ENCODE measurements at regions not wholly inside any gene's neighbourhood (a gene's known extent, or its start where the extent isn't known, plus 50 kb on each side); places are given as distances from the start of the nearest gene placed in this dataset.
A peak's percentile ranks its signal among the peaks of the same experiment; 100 is the strongest.

- TF ChIP-seq MAX (IDR thresholded peaks at IDR 0.05; ENCODE audit: low read depth, low read length) (no peak), CTCF (IDR thresholded peaks at IDR 0.05; ENCODE audit: low read depth, low read length) (no peak), MYC (IDR thresholded peaks at IDR 0.05; ENCODE audit: low read depth, low read length) (no peak), POLR2A (IDR thresholded peaks at IDR 0.05; ENCODE audit: extremely low read depth, insufficient read length) (no peak)
- no peak overlapping the region for H3K4me3 ChIP-seq (ENCODE audit: low read depth, low read length)
- DNase-seq (ENCODE audit: low read depth): no peak
These were observed 176.6 kb downstream of the RBFOX3 start for GRCh38 chr17:79434215-79434614.

- TF ChIP-seq POLR2A (IDR thresholded peaks at IDR 0.05; ENCODE audit: extremely low read depth, insufficient read length) (no peak), MAX (IDR thresholded peaks at IDR 0.05; ENCODE audit: low read depth, low read length) (no peak), CTCF (IDR thresholded peaks at IDR 0.05; ENCODE audit: low read depth, low read length) (no peak), MYC (IDR thresholded peaks at IDR 0.05; ENCODE audit: low read depth, low read length) (no peak)
- no peak for DNase-seq (ENCODE audit: low read depth)
- H3K4me3 ChIP-seq (ENCODE audit: low read depth, low read length): no peak overlapping the region
These were observed 177.5 kb downstream of the RBFOX3 start for GRCh38 chr17:79433379-79433778.

- no peak for TF ChIP-seq MAX (IDR thresholded peaks at IDR 0.05; ENCODE audit: low read depth, low read length)
- TF ChIP-seq POLR2A (IDR thresholded peaks at IDR 0.05; ENCODE audit: extremely low read depth, insufficient read length): no peak
- no peak for TF ChIP-seq CTCF (IDR thresholded peaks at IDR 0.05; ENCODE audit: low read depth, low read length)
- TF ChIP-seq MYC (IDR thresholded peaks at IDR 0.05; ENCODE audit: low read depth, low read length): no peak
- no peak overlapping the region for H3K4me3 ChIP-seq (ENCODE audit: low read depth, low read length)
These were observed 179.7 kb downstream of the RBFOX3 start for GRCh38 chr17:79431175-79431574.

GRCh38 chr17:79429864-79430494, 180.9 kb downstream of the RBFOX3 start:
- H3K4me3 ChIP-seq (ENCODE audit: low read depth, low read length): no peak overlapping the region
- DNase-seq (ENCODE audit: low read depth): no peak
- no peak for TF ChIP-seq POLR2A (IDR thresholded peaks at IDR 0.05; ENCODE audit: extremely low read depth, insufficient read length)
- TF ChIP-seq MYC (IDR thresholded peaks at IDR 0.05; ENCODE audit: low read depth, low read length): no peak
- TF ChIP-seq MAX (IDR thresholded peaks at IDR 0.05; ENCODE audit: low read depth, low read length): no peak
- no peak for TF ChIP-seq CTCF (IDR thresholded peaks at IDR 0.05; ENCODE audit: low read depth, low read length)

More at GRCh38 chr17:79431175-79431574, 179.7 kb downstream of the RBFOX3 start:
- no peak for DNase-seq (ENCODE audit: low read depth)

GRCh38 chr17:79428988-79429387, 181.9 kb downstream of the RBFOX3 start:
- no peak for DNase-seq (ENCODE audit: low read depth)
- no peak overlapping the region for H3K4me3 ChIP-seq (ENCODE audit: low read depth, low read length)
- no peak for TF ChIP-seq MAX (IDR thresholded peaks at IDR 0.05; ENCODE audit: low read depth, low read length)

- TF ChIP-seq MYC (IDR thresholded peaks at IDR 0.05; ENCODE audit: low read depth, low read length) (no peak), POLR2A (IDR thresholded peaks at IDR 0.05; ENCODE audit: extremely low read depth, insufficient read length) (no peak), MAX (IDR thresholded peaks at IDR 0.05; ENCODE audit: low read depth, low read length) (0 out of 2 replicates have a peak, but pooled peaks have one; percentile 5), CTCF (IDR thresholded peaks at IDR 0.05; ENCODE audit: low read depth, low read length) (no peak)
- H3K4me3 ChIP-seq (ENCODE audit: low read depth, low read length): no peak overlapping the region
- no peak for DNase-seq (ENCODE audit: low read depth)
These were observed 183.0 kb downstream of the RBFOX3 start for GRCh38 chr17:79427621-79428539.
